H9 (cell line): ENCODE measurements at regions not wholly inside any gene's neighbourhood (a gene's known extent, or its start where the extent isn't known, plus 50 kb on each side); places are given as distances from the start of the nearest gene placed in this dataset.

ENCODE experiments used
- DNase-seq: peaks from one replicate; pipeline ENCODE4 v3.0.0-alpha.2; 2017
- H2AFZ ChIP-seq: one replicate; pipeline ENCODE4 v1.6.1; 2013; ENCODE audit warnings: mild to moderate bottlenecking, low read length, control low read depth, moderate library complexity
- H2AK5ac ChIP-seq: 2 replicates; pipeline ENCODE4 v1.6.1; 2013; ENCODE audit warnings: low read length, control low read depth, mixed read lengths; ENCODE audit not compliant: insufficient read length
- H2BK120ac ChIP-seq: one replicate; pipeline ENCODE4 v1.6.1; 2013; ENCODE audit warnings: low read depth, mild to moderate bottlenecking, low read length, control low read depth, inconsistent platforms; ENCODE audit not compliant: poor library complexity, severe bottlenecking
- H2BK12ac ChIP-seq: 2 replicates; pipeline ENCODE4 v1.6.1; 2013; ENCODE audit warnings: low read length, control low read depth, mixed read lengths, low read depth; ENCODE audit not compliant: insufficient read length
- H2BK15ac ChIP-seq: 2 replicates; pipeline ENCODE4 v1.6.1; 2013; ENCODE audit warnings: low read depth, low read length, control low read depth
- H2BK20ac ChIP-seq: one replicate; pipeline ENCODE4 v1.6.1; 2013; ENCODE audit warnings: low read depth, mild to moderate bottlenecking, low read length, control low read depth, inconsistent platforms; ENCODE audit not compliant: poor library complexity, severe bottlenecking
- H2BK5ac ChIP-seq: 2 replicates; pipeline ENCODE4 v1.6.1; 2013; ENCODE audit warnings: low read length, control low read depth, mixed read lengths; ENCODE audit not compliant: insufficient read length
- H3K14ac ChIP-seq: 2 replicates; pipeline ENCODE4 v1.6.1; 2013; ENCODE audit warnings: low read length, control low read depth; ENCODE audit not compliant: insufficient read depth
- H3K18ac ChIP-seq: 2 replicates; pipeline ENCODE4 v1.6.1; 2013; ENCODE audit warnings: low read depth, mild to moderate bottlenecking, mixed read lengths, low read length, control low read depth; ENCODE audit not compliant: insufficient read length
- H3K23ac ChIP-seq: 2 replicates; pipeline ENCODE4 v1.6.1; 2013; ENCODE audit warnings: low read length, control low read depth, mixed read lengths, low read depth; ENCODE audit not compliant: insufficient read length
- H3K23me2 ChIP-seq: 2 replicates; pipeline ENCODE4 v1.6.1; 2013; ENCODE audit warnings: low read depth, mild to moderate bottlenecking, mixed read lengths, low read length, control low read depth; ENCODE audit not compliant: insufficient read length, poor library complexity, severe bottlenecking
- H3K27ac ChIP-seq: 2 replicates; pipeline ENCODE4 v1.5.1; 2013; ENCODE audit warnings: low read length, control low read depth, mixed read lengths, low read depth; ENCODE audit not compliant: insufficient read length
- H3K27me3 ChIP-seq: 2 replicates; pipeline ENCODE4 v1.6.1; 2013; ENCODE audit warnings: low read length, control low read depth, inconsistent platforms; ENCODE audit not compliant: insufficient read depth
- H3K4ac ChIP-seq: 2 replicates; pipeline ENCODE4 v1.6.1; 2013; ENCODE audit warnings: low read depth, mild to moderate bottlenecking, control low read depth, inconsistent platforms, low read length, moderate library complexity
- H3K4me1 ChIP-seq: 2 replicates; pipeline ENCODE4 v1.6.1; 2013; ENCODE audit warnings: low read length, control low read depth, inconsistent platforms; ENCODE audit not compliant: insufficient read depth
- H3K4me2 ChIP-seq: 2 replicates; pipeline ENCODE4 v1.6.1; 2013; ENCODE audit warnings: low read length, control low read depth, mixed read lengths; ENCODE audit not compliant: insufficient read length, insufficient read depth
- H3K56ac ChIP-seq: 2 replicates; pipeline ENCODE4 v1.6.1; 2013; ENCODE audit warnings: low read depth, mild to moderate bottlenecking, mixed read lengths, low read length, control low read depth; ENCODE audit not compliant: insufficient read length
- H3K79me1 ChIP-seq: 2 replicates; pipeline ENCODE4 v1.6.1; 2013; ENCODE audit warnings: low read depth, mild to moderate bottlenecking, moderate library complexity, low read length, control low read depth, inconsistent platforms; ENCODE audit not compliant: insufficient read depth, poor library complexity, severe bottlenecking
- H3K79me2 ChIP-seq: 2 replicates; pipeline ENCODE4 v1.6.1; 2013; ENCODE audit warnings: low read length, control low read depth, inconsistent platforms; ENCODE audit not compliant: insufficient read depth
- H3K9ac ChIP-seq: 2 replicates; pipeline ENCODE4 v1.6.1; 2013; ENCODE audit warnings: low read length, control low read depth, mixed read lengths; ENCODE audit not compliant: insufficient read length; ENCODE audit errors: extremely low read depth
- H3K9me3 ChIP-seq: one replicate; pipeline ENCODE4 v1.6.1; 2013; ENCODE audit warnings: low read depth, low read length, inconsistent platforms; ENCODE audit not compliant: control insufficient read depth
- H3T11ph ChIP-seq: one replicate; pipeline ENCODE4 v1.6.1; 2013; ENCODE audit warnings: mild to moderate bottlenecking, low read length, control low read depth, inconsistent platforms
- H4K20me1 ChIP-seq: one replicate; pipeline ENCODE4 v1.6.1; 2013; ENCODE audit not compliant: control insufficient read depth, insufficient read length, insufficient read depth
- H4K5ac ChIP-seq: 2 replicates; pipeline ENCODE4 v1.6.1; 2013; ENCODE audit warnings: low read depth, mild to moderate bottlenecking, mixed read lengths, low read length, control low read depth; ENCODE audit not compliant: insufficient read length
- H4K8ac ChIP-seq: replicated peaks from 2 replicates; pipeline ENCODE4 v1.6.1; 2013; ENCODE audit warnings: low read length, control low read depth, mixed read lengths, low read depth; ENCODE audit not compliant: insufficient read length
- H4K91ac ChIP-seq: 2 replicates; pipeline ENCODE4 v1.6.1; 2013; ENCODE audit warnings: low read depth, mild to moderate bottlenecking, moderate library complexity, mixed read lengths, low read length, control low read depth; ENCODE audit not compliant: insufficient read length
- H3K27ac Mint-ChIP-seq, 3 experiments: 2 replicates in 2 of 3; 3 replicates in 1 of 3; pipeline ENCODE4 v1.8.0; 2020 to 2021; ENCODE audit warnings: mixed read lengths in 3 of 3, mild to moderate bottlenecking in 1 of 3, moderate library complexity in 1 of 3
- H3K27me3 Mint-ChIP-seq: 2 replicates; pipeline ENCODE4 v1.8.0; 2021; ENCODE audit warnings: low read depth, mild to moderate bottlenecking, moderate library complexity, mixed read lengths
- H3K36me3 Mint-ChIP-seq, 3 experiments: 2 replicates in 2 of 3; 3 replicates in 1 of 3; pipeline ENCODE4 v1.8.0; 2020 to 2021; ENCODE audit warnings: low read depth in 3 of 3, mixed read lengths in 3 of 3; ENCODE audit not compliant: insufficient read depth in 1 of 3
- H3K4me1 Mint-ChIP-seq, 2 experiments: 2 replicates each; pipeline ENCODE4 v1.8.0; 2020; ENCODE audit warnings: mixed read lengths in 2 of 2
- H3K4me3 Mint-ChIP-seq, 2 experiments: 2 replicates in 1 of 2; 3 replicates in 1 of 2; pipeline ENCODE4 v1.8.0; 2020 to 2021; ENCODE audit warnings: mild to moderate bottlenecking in 2 of 2, mixed read lengths in 2 of 2, moderate library complexity in 1 of 2
- H3K9me3 Mint-ChIP-seq, 2 experiments: 2 replicates in 1 of 2; 3 replicates in 1 of 2; pipeline ENCODE4 v1.8.0; 2020; ENCODE audit warnings: mild to moderate bottlenecking in 2 of 2, mixed read lengths in 2 of 2, moderate library complexity in 1 of 2
- WGBS: extraction: QIAGEN DNeasy Blood & Tissue Kit; methylation state at CpG from one replicate; pipeline ENCODE4 v1.1.7; 2013; ENCODE audit warnings: missing lambda C conversion rate, low lambda C conversion rate, mixed read lengths; ENCODE audit not compliant: insufficient read length; ENCODE audit errors: extremely low coverage; 5-methylcytosine and 5-hydroxymethylcytosine counted together
- TF ChIP-seq, protein P1 (sequence below): fragments of 200-600 bp; sonication (generic); conservative IDR thresholded peaks from 3 replicates; pipeline ENCODE4 v1.8.0; 2021; ENCODE audit warnings: antibody characterized with exemption, mild to moderate bottlenecking

DNA sequence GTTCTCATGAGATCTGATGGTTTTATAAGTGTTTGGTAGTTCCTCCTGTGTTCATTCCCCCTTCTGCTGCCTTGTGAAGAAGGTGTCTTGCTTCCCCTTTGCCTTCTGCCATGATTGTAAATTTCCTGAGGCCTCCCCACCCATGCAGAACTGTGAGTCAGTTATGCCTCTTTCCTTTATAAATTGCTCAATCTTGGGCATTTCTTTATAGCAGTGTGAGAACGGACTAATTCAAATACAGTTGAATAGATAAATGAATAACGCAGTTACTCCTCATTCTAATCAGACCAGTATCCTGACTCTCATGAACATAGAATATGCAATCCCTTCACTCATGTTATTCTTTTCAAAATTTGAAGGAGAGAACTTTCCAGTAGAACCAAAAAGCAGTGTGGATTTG is 375.0 kb upstream of the FZD8 start:
- Histone ChIP-seq H3K27ac (no peak overlapping the region), H3K79me2 (no peaks in the 10 kb centered on the region), H3T11ph (no peak overlapping the region), H4K8ac (no peak overlapping the region), H3K9me3 (no peaks in the 10 kb centered on the region), H2BK5ac (no peak overlapping the region), H3K79me1 (no peaks in the 10 kb centered on the region), H2BK12ac (no peak overlapping the region), H2BK120ac (no peak overlapping the region), H2AFZ (no peak overlapping the region), H3K9ac (no peak overlapping the region), H3K4ac (no peak overlapping the region), H3K4me1 (no peaks in the 10 kb centered on the region; the same call in 1 of the 2 replicates), H3K4me2 (no peak overlapping the region), H3K23ac (no peak overlapping the region), H2AK5ac (no peak overlapping the region), H2BK15ac (no peak overlapping the region), H4K20me1 (no peaks in the 10 kb centered on the region), H3K14ac (no peak overlapping the region), H3K27me3 (no peaks in the 10 kb centered on the region), H3K18ac (no peak overlapping the region), H4K5ac (no peak overlapping the region), H2BK20ac (no peak overlapping the region), H4K91ac (no peak overlapping the region), H3K56ac (no peak overlapping the region), H3K23me2 (no peaks in the 10 kb centered on the region)
- H3K4me1 Mint-ChIP-seq: peaks cover 12 to 13% of the 10 kb centered on the region in 2 experiments
- peaks cover 4% of the 10 kb centered on the region for H3K27me3 Mint-ChIP-seq
- H3K27ac Mint-ChIP-seq: no peak overlapping the region
- no peaks in the 10 kb centered on the region; a peak in 1 of 5 replicates for H3K9me3 Mint-ChIP-seq
- no peak for DNase-seq
- H3K4me3 Mint-ChIP-seq: no peak overlapping the region
- TF ChIP-seq, protein P1, sequence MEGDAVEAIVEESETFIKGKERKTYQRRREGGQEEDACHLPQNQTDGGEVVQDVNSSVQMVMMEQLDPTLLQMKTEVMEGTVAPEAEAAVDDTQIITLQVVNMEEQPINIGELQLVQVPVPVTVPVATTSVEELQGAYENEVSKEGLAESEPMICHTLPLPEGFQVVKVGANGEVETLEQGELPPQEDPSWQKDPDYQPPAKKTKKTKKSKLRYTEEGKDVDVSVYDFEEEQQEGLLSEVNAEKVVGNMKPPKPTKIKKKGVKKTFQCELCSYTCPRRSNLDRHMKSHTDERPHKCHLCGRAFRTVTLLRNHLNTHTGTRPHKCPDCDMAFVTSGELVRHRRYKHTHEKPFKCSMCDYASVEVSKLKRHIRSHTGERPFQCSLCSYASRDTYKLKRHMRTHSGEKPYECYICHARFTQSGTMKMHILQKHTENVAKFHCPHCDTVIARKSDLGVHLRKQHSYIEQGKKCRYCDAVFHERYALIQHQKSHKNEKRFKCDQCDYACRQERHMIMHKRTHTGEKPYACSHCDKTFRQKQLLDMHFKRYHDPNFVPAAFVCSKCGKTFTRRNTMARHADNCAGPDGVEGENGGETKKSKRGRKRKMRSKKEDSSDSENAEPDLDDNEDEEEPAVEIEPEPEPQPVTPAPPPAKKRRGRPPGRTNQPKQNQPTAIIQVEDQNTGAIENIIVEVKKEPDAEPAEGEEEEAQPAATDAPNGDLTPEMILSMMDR: no peak
- H3K36me3 Mint-ChIP-seq: no peaks in the 10 kb centered on the region
- no CpG with 5 or more reads among the region's 2 CpGs for WGBS
